H9 (cell line): ENCODE measurements at regions not wholly inside any gene's neighbourhood (a gene's known extent, or its start where the extent isn't known, plus 50 kb on each side); places are given as distances from the start of the nearest gene placed in this dataset.

ENCODE experiments used
- DNase-seq: peaks from one replicate; pipeline ENCODE4 v3.0.0-alpha.2; 2017
- H2AFZ ChIP-seq: one replicate; pipeline ENCODE4 v1.6.1; 2013; ENCODE audit warnings: mild to moderate bottlenecking, low read length, control low read depth, moderate library complexity
- H2AK5ac ChIP-seq: 2 replicates; pipeline ENCODE4 v1.6.1; 2013; ENCODE audit warnings: low read length, control low read depth, mixed read lengths; ENCODE audit not compliant: insufficient read length
- H2BK120ac ChIP-seq: one replicate; pipeline ENCODE4 v1.6.1; 2013; ENCODE audit warnings: low read depth, mild to moderate bottlenecking, low read length, control low read depth, inconsistent platforms; ENCODE audit not compliant: poor library complexity, severe bottlenecking
- H2BK12ac ChIP-seq: 2 replicates; pipeline ENCODE4 v1.6.1; 2013; ENCODE audit warnings: low read length, control low read depth, mixed read lengths, low read depth; ENCODE audit not compliant: insufficient read length
- H2BK15ac ChIP-seq: 2 replicates; pipeline ENCODE4 v1.6.1; 2013; ENCODE audit warnings: low read depth, low read length, control low read depth
- H2BK20ac ChIP-seq: one replicate; pipeline ENCODE4 v1.6.1; 2013; ENCODE audit warnings: low read depth, mild to moderate bottlenecking, low read length, control low read depth, inconsistent platforms; ENCODE audit not compliant: poor library complexity, severe bottlenecking
- H2BK5ac ChIP-seq: 2 replicates; pipeline ENCODE4 v1.6.1; 2013; ENCODE audit warnings: low read length, control low read depth, mixed read lengths; ENCODE audit not compliant: insufficient read length
- H3K14ac ChIP-seq: 2 replicates; pipeline ENCODE4 v1.6.1; 2013; ENCODE audit warnings: low read length, control low read depth; ENCODE audit not compliant: insufficient read depth
- H3K18ac ChIP-seq: 2 replicates; pipeline ENCODE4 v1.6.1; 2013; ENCODE audit warnings: low read depth, mild to moderate bottlenecking, mixed read lengths, low read length, control low read depth; ENCODE audit not compliant: insufficient read length
- H3K23ac ChIP-seq: 2 replicates; pipeline ENCODE4 v1.6.1; 2013; ENCODE audit warnings: low read length, control low read depth, mixed read lengths, low read depth; ENCODE audit not compliant: insufficient read length
- H3K23me2 ChIP-seq: 2 replicates; pipeline ENCODE4 v1.6.1; 2013; ENCODE audit warnings: low read depth, mild to moderate bottlenecking, mixed read lengths, low read length, control low read depth; ENCODE audit not compliant: insufficient read length, poor library complexity, severe bottlenecking
- H3K27ac ChIP-seq: 2 replicates; pipeline ENCODE4 v1.5.1; 2013; ENCODE audit warnings: low read length, control low read depth, mixed read lengths, low read depth; ENCODE audit not compliant: insufficient read length
- H3K27me3 ChIP-seq: 2 replicates; pipeline ENCODE4 v1.6.1; 2013; ENCODE audit warnings: low read length, control low read depth, inconsistent platforms; ENCODE audit not compliant: insufficient read depth
- H3K4ac ChIP-seq: 2 replicates; pipeline ENCODE4 v1.6.1; 2013; ENCODE audit warnings: low read depth, mild to moderate bottlenecking, control low read depth, inconsistent platforms, low read length, moderate library complexity
- H3K4me1 ChIP-seq: 2 replicates; pipeline ENCODE4 v1.6.1; 2013; ENCODE audit warnings: low read length, control low read depth, inconsistent platforms; ENCODE audit not compliant: insufficient read depth
- H3K4me2 ChIP-seq: 2 replicates; pipeline ENCODE4 v1.6.1; 2013; ENCODE audit warnings: low read length, control low read depth, mixed read lengths; ENCODE audit not compliant: insufficient read length, insufficient read depth
- H3K56ac ChIP-seq: 2 replicates; pipeline ENCODE4 v1.6.1; 2013; ENCODE audit warnings: low read depth, mild to moderate bottlenecking, mixed read lengths, low read length, control low read depth; ENCODE audit not compliant: insufficient read length
- H3K79me1 ChIP-seq: 2 replicates; pipeline ENCODE4 v1.6.1; 2013; ENCODE audit warnings: low read depth, mild to moderate bottlenecking, moderate library complexity, low read length, control low read depth, inconsistent platforms; ENCODE audit not compliant: insufficient read depth, poor library complexity, severe bottlenecking
- H3K79me2 ChIP-seq: 2 replicates; pipeline ENCODE4 v1.6.1; 2013; ENCODE audit warnings: low read length, control low read depth, inconsistent platforms; ENCODE audit not compliant: insufficient read depth
- H3K9ac ChIP-seq: 2 replicates; pipeline ENCODE4 v1.6.1; 2013; ENCODE audit warnings: low read length, control low read depth, mixed read lengths; ENCODE audit not compliant: insufficient read length; ENCODE audit errors: extremely low read depth
- H3K9me3 ChIP-seq: one replicate; pipeline ENCODE4 v1.6.1; 2013; ENCODE audit warnings: low read depth, low read length, inconsistent platforms; ENCODE audit not compliant: control insufficient read depth
- H3T11ph ChIP-seq: one replicate; pipeline ENCODE4 v1.6.1; 2013; ENCODE audit warnings: mild to moderate bottlenecking, low read length, control low read depth, inconsistent platforms
- H4K20me1 ChIP-seq: one replicate; pipeline ENCODE4 v1.6.1; 2013; ENCODE audit not compliant: control insufficient read depth, insufficient read length, insufficient read depth
- H4K5ac ChIP-seq: 2 replicates; pipeline ENCODE4 v1.6.1; 2013; ENCODE audit warnings: low read depth, mild to moderate bottlenecking, mixed read lengths, low read length, control low read depth; ENCODE audit not compliant: insufficient read length
- H4K8ac ChIP-seq: replicated peaks from 2 replicates; pipeline ENCODE4 v1.6.1; 2013; ENCODE audit warnings: low read length, control low read depth, mixed read lengths, low read depth; ENCODE audit not compliant: insufficient read length
- H4K91ac ChIP-seq: 2 replicates; pipeline ENCODE4 v1.6.1; 2013; ENCODE audit warnings: low read depth, mild to moderate bottlenecking, moderate library complexity, mixed read lengths, low read length, control low read depth; ENCODE audit not compliant: insufficient read length
- H3K27ac Mint-ChIP-seq, 3 experiments: 2 replicates in 2 of 3; 3 replicates in 1 of 3; pipeline ENCODE4 v1.8.0; 2020 to 2021; ENCODE audit warnings: mixed read lengths in 3 of 3, mild to moderate bottlenecking in 1 of 3, moderate library complexity in 1 of 3
- H3K27me3 Mint-ChIP-seq: 2 replicates; pipeline ENCODE4 v1.8.0; 2021; ENCODE audit warnings: low read depth, mild to moderate bottlenecking, moderate library complexity, mixed read lengths
- H3K36me3 Mint-ChIP-seq, 3 experiments: 2 replicates in 2 of 3; 3 replicates in 1 of 3; pipeline ENCODE4 v1.8.0; 2020 to 2021; ENCODE audit warnings: low read depth in 3 of 3, mixed read lengths in 3 of 3; ENCODE audit not compliant: insufficient read depth in 1 of 3
- H3K4me1 Mint-ChIP-seq, 2 experiments: 2 replicates each; pipeline ENCODE4 v1.8.0; 2020; ENCODE audit warnings: mixed read lengths in 2 of 2
- H3K4me3 Mint-ChIP-seq, 2 experiments: 2 replicates in 1 of 2; 3 replicates in 1 of 2; pipeline ENCODE4 v1.8.0; 2020 to 2021; ENCODE audit warnings: mild to moderate bottlenecking in 2 of 2, mixed read lengths in 2 of 2, moderate library complexity in 1 of 2
- H3K9me3 Mint-ChIP-seq, 2 experiments: 2 replicates in 1 of 2; 3 replicates in 1 of 2; pipeline ENCODE4 v1.8.0; 2020; ENCODE audit warnings: mild to moderate bottlenecking in 2 of 2, mixed read lengths in 2 of 2, moderate library complexity in 1 of 2
- WGBS: extraction: QIAGEN DNeasy Blood & Tissue Kit; methylation state at CpG from one replicate; pipeline ENCODE4 v1.1.7; 2013; ENCODE audit warnings: missing lambda C conversion rate, low lambda C conversion rate, mixed read lengths; ENCODE audit not compliant: insufficient read length; ENCODE audit errors: extremely low coverage; 5-methylcytosine and 5-hydroxymethylcytosine counted together
- TF ChIP-seq, protein P1 (sequence below): fragments of 200-600 bp; sonication (generic); conservative IDR thresholded peaks from 3 replicates; pipeline ENCODE4 v1.8.0; 2021; ENCODE audit warnings: antibody characterized with exemption, mild to moderate bottlenecking

- H2BK12ac ChIP-seq = no peak overlapping the region
- no peak overlapping the region for H2BK5ac ChIP-seq
- no peaks in the 10 kb centered on the region for H3K79me1 ChIP-seq
- TF ChIP-seq, protein P1, sequence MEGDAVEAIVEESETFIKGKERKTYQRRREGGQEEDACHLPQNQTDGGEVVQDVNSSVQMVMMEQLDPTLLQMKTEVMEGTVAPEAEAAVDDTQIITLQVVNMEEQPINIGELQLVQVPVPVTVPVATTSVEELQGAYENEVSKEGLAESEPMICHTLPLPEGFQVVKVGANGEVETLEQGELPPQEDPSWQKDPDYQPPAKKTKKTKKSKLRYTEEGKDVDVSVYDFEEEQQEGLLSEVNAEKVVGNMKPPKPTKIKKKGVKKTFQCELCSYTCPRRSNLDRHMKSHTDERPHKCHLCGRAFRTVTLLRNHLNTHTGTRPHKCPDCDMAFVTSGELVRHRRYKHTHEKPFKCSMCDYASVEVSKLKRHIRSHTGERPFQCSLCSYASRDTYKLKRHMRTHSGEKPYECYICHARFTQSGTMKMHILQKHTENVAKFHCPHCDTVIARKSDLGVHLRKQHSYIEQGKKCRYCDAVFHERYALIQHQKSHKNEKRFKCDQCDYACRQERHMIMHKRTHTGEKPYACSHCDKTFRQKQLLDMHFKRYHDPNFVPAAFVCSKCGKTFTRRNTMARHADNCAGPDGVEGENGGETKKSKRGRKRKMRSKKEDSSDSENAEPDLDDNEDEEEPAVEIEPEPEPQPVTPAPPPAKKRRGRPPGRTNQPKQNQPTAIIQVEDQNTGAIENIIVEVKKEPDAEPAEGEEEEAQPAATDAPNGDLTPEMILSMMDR = no peak
- no peak overlapping the region for H3K4me3 Mint-ChIP-seq
- H3K23ac ChIP-seq = no peak overlapping the region
- H3K4ac ChIP-seq = no peak overlapping the region
- no peaks in the 10 kb centered on the region for H3K9me3 ChIP-seq
- H3K23me2 ChIP-seq = no peaks in the 10 kb centered on the region
- H3K56ac ChIP-seq = no peak overlapping the region
- WGBS = no CpG with 5 or more reads among the region's 3 CpGs
- no peak overlapping the region for H2BK120ac ChIP-seq
- H3K36me3 Mint-ChIP-seq = peaks cover 0 to 7% (median 0%) of the 10 kb centered on the region in 3 experiments; a peak in 1 of 7 replicates
- H2AK5ac ChIP-seq = no peak overlapping the region
- no peak overlapping the region for H4K91ac ChIP-seq
- peak overlapping the region in 1 of 3 experiments; percentile 8; a peak in 1 of 7 replicates for H3K27ac Mint-ChIP-seq
- no peak overlapping the region for H3K9ac ChIP-seq
- peaks cover 11% of the 10 kb centered on the region for H3K27me3 Mint-ChIP-seq
- H2AFZ ChIP-seq = no peak overlapping the region
- no peaks in the 10 kb centered on the region for H3K27me3 ChIP-seq
- H2BK15ac ChIP-seq = no peak overlapping the region
- peaks cover 4% of the 10 kb centered on the region; the same call in 1 of the 2 replicates for H3K4me1 ChIP-seq
- peaks cover 0 to 2% of the 10 kb centered on the region in 2 experiments; a peak in 2 of 5 replicates for H3K9me3 Mint-ChIP-seq
- no peak overlapping the region for H2BK20ac ChIP-seq
- no peak overlapping the region for H3K18ac ChIP-seq
- H4K20me1 ChIP-seq = no peaks in the 10 kb centered on the region
- H4K8ac ChIP-seq = no peak overlapping the region
- H4K5ac ChIP-seq = no peak overlapping the region
- H3K4me1 Mint-ChIP-seq = peaks cover 27 to 41% of the 10 kb centered on the region in 2 experiments
- no peak overlapping the region for H3K27ac ChIP-seq
- no peak overlapping the region for H3T11ph ChIP-seq
- no peak overlapping the region for H3K4me2 ChIP-seq
- H3K79me2 ChIP-seq = no peaks in the 10 kb centered on the region
- no peak overlapping the region for H3K14ac ChIP-seq
- DNase-seq = no peak
These were observed 277.4 kb downstream of the BCL11B start for GRCh38 chr14:98994561-98994960.
